Activated naive CD4-positive, alpha-beta T cell treated with anti-CD3 and anti-CD28 coated beads for 36 hours (primary cell): ENCODE measurements at regions not wholly inside any gene's neighbourhood (a gene's known extent, or its start where the extent isn't known, plus 50 kb on each side); places are given as distances from the start of the nearest gene placed in this dataset.

Experiments
- CTCF ChIA-PET: fragments of 350-600 bp; sonication (Branson Sonifier 250); formaldehyde crosslinking; loops from one replicate; lab custom pipeline; 2021; ENCODE audit warnings: antibody characterized with exemption; lab: Charles Lee
- DNase-seq: peaks from one replicate; pipeline ENCODE4 v3.0.0-alpha.2; 2020
- H3K27ac Mint-ChIP-seq: one replicate; pipeline ENCODE4 v1.8.0; 2021; ENCODE audit warnings: mild to moderate bottlenecking, mixed read lengths
- H3K27me3 Mint-ChIP-seq: one replicate; pipeline ENCODE4 v1.8.0; 2021; ENCODE audit warnings: low read depth, mixed read lengths
- H3K36me3 Mint-ChIP-seq: one replicate; pipeline ENCODE4 v1.8.0; 2021; ENCODE audit warnings: low read depth, mixed read lengths
- H3K4me1 Mint-ChIP-seq: one replicate; pipeline ENCODE4 v1.8.0; 2021; ENCODE audit warnings: low read depth, mixed read lengths
- H3K4me3 Mint-ChIP-seq: one replicate; pipeline ENCODE4 v1.8.0; 2021; ENCODE audit warnings: mild to moderate bottlenecking, moderate library complexity, mixed read lengths
- H3K9me3 Mint-ChIP-seq: one replicate; pipeline ENCODE4 v1.8.0; 2021; ENCODE audit warnings: mixed read lengths
- intact Hi-C: fragments of 100-400 bp; cut with micrococcal nuclease; formaldehyde crosslinking; loops from one replicate; pipeline ENCODE4 v1.15.1; 2023

GRCh38 chr3:87810452-87811016, 248.3 kb downstream of the CGGBP1 start:
- intact Hi-C loops: no loop called here
- no peak for DNase-seq
- Mint-ChIP-seq H3K4me3 (no peak overlapping the region), H3K27ac (no peak overlapping the region), H3K4me1 (peaks cover 1% of the 10 kb centered on the region), H3K36me3 (no peaks in the 10 kb centered on the region), H3K9me3 (peaks cover 5% of the 10 kb centered on the region), H3K27me3 (peaks cover 16% of the 10 kb centered on the region)
- CTCF ChIA-PET: no interaction called here

- Mint-ChIP-seq H3K4me3 (no peak overlapping the region), H3K36me3 (no peaks in the 10 kb centered on the region), H3K27ac (no peak overlapping the region), H3K9me3 (no peaks in the 10 kb centered on the region), H3K27me3 (peaks cover 20% of the 10 kb centered on the region), H3K4me1 (peaks cover 1% of the 10 kb centered on the region)
- DNase-seq: no peak
- CTCF ChIA-PET: no interaction called here
- intact Hi-C loops: no loop called here
These were observed 253.1 kb downstream of the CGGBP1 start for GRCh38 chr3:87805670-87806069.

GRCh38 chr3:87801409-87801808, 257.4 kb downstream of the CGGBP1 start:
- intact Hi-C loops: no loop called here
- no peaks in the 10 kb centered on the region for H3K9me3 Mint-ChIP-seq
- H3K4me1 Mint-ChIP-seq: peaks cover 3% of the 10 kb centered on the region
- no peak overlapping the region for H3K4me3 Mint-ChIP-seq
- no peaks in the 10 kb centered on the region for H3K36me3 Mint-ChIP-seq
- DNase-seq: no peak
- peaks cover 37% of the 10 kb centered on the region for H3K27me3 Mint-ChIP-seq
- no peak overlapping the region for H3K27ac Mint-ChIP-seq
- CTCF ChIA-PET: interaction anchor here (1.3 kb wide), 1 partner anchor 30 kb away, joined by 4 read pairs; no protein-coding TSS in a partner anchor

- Mint-ChIP-seq H3K27ac (no peak overlapping the region), H3K36me3 (no peaks in the 10 kb centered on the region), H3K27me3 (peaks cover 39% of the 10 kb centered on the region), H3K4me1 (peaks cover 9% of the 10 kb centered on the region), H3K4me3 (no peak overlapping the region), H3K9me3 (no peaks in the 10 kb centered on the region)
- intact Hi-C loops: no loop called here
- DNase-seq: no peak
- CTCF ChIA-PET: interaction anchor here (1.3 kb wide), 1 partner anchor 29 kb away, joined by 4 read pairs; no protein-coding TSS in a partner anchor
These were observed 258.3 kb downstream of the CGGBP1 start for GRCh38 chr3:87800516-87800915.

GRCh38 chr3:87798567-87798947, 260.2 kb downstream of the CGGBP1 start:
- no peaks in the 10 kb centered on the region for H3K36me3 Mint-ChIP-seq
- H3K27ac Mint-ChIP-seq: no peak overlapping the region
- peaks cover 51% of the 10 kb centered on the region for H3K27me3 Mint-ChIP-seq
- peaks cover 13% of the 10 kb centered on the region for H3K4me1 Mint-ChIP-seq
- H3K4me3 Mint-ChIP-seq: no peak overlapping the region
- CTCF ChIA-PET: no interaction called here
- no peak for DNase-seq
- no peaks in the 10 kb centered on the region for H3K9me3 Mint-ChIP-seq
- intact Hi-C loops: no loop called here

- no peak for DNase-seq
- Mint-ChIP-seq H3K4me1 (peaks cover 18% of the 10 kb centered on the region), H3K36me3 (no peaks in the 10 kb centered on the region), H3K9me3 (no peaks in the 10 kb centered on the region), H3K27me3 (peaks cover 55% of the 10 kb centered on the region), H3K27ac (no peak overlapping the region), H3K4me3 (no peak overlapping the region)
- CTCF ChIA-PET: no interaction called here
- intact Hi-C loops: no loop called here
These were observed 260.8 kb downstream of the CGGBP1 start for GRCh38 chr3:87797872-87798566.

GRCh38 chr3:87796843-87797185, 262.0 kb downstream of the CGGBP1 start:
- CTCF ChIA-PET: no interaction called here
- intact Hi-C loops: no loop called here
- Mint-ChIP-seq H3K4me3 (no peak overlapping the region), H3K36me3 (no peaks in the 10 kb centered on the region), H3K4me1 (peaks cover 26% of the 10 kb centered on the region), H3K27ac (no peak overlapping the region), H3K9me3 (no peaks in the 10 kb centered on the region), H3K27me3 (peaks cover 58% of the 10 kb centered on the region)
- DNase-seq: no peak

GRCh38 chr3:87796137-87796842, 262.5 kb downstream of the CGGBP1 start:
- Mint-ChIP-seq H3K27me3 (peaks cover 64% of the 10 kb centered on the region), H3K4me1 (peaks cover 26% of the 10 kb centered on the region), H3K36me3 (no peaks in the 10 kb centered on the region), H3K4me3 (no peak overlapping the region), H3K27ac (no peak overlapping the region), H3K9me3 (no peaks in the 10 kb centered on the region)
- CTCF ChIA-PET: no interaction called here
- no peak for DNase-seq
- intact Hi-C loops: no loop called here

- no peaks in the 10 kb centered on the region for H3K9me3 Mint-ChIP-seq
- H3K36me3 Mint-ChIP-seq: no peaks in the 10 kb centered on the region
- H3K4me3 Mint-ChIP-seq: no peak overlapping the region
- H3K27me3 Mint-ChIP-seq: peaks cover 68% of the 10 kb centered on the region
- peaks cover 26% of the 10 kb centered on the region for H3K4me1 Mint-ChIP-seq
- no peak overlapping the region for H3K27ac Mint-ChIP-seq
- intact Hi-C loops: no loop called here
- CTCF ChIA-PET: no interaction called here
- no peak for DNase-seq
These were observed 263.1 kb downstream of the CGGBP1 start for GRCh38 chr3:87795701-87796100.

GRCh38 chr3:87793337-87793877, 265.4 kb downstream of the CGGBP1 start:
- Mint-ChIP-seq H3K4me3 (peak overlapping the region; percentile 5), H3K27ac (no peak overlapping the region), H3K9me3 (no peaks in the 10 kb centered on the region), H3K4me1 (peaks cover 26% of the 10 kb centered on the region), H3K27me3 (peaks cover 74% of the 10 kb centered on the region), H3K36me3 (no peaks in the 10 kb centered on the region)
- CTCF ChIA-PET: no interaction called here
- no peak for DNase-seq
- intact Hi-C loops: loop anchor here (5.0 kb wide), 2 partner anchors 204 to 319 kb away; no protein-coding TSS in a partner anchor

GRCh38 chr3:87792534-87793336, 266.1 kb downstream of the CGGBP1 start, which contains the start of gene HTR1F:
Gene HTR1F, plus strand, starts transcription at chr3:87792706.
- H3K27me3 Mint-ChIP-seq: peaks cover 69% of the 10 kb centered on the region
- H3K4me3 Mint-ChIP-seq: peak within 1 kb of the TSS; percentile 64
- no peaks in the 10 kb centered on the region for H3K9me3 Mint-ChIP-seq
- intact Hi-C loops: loop anchor here (5.0 kb wide), 2 partner anchors 205 to 320 kb away; no protein-coding TSS in a partner anchor
- peaks cover 26% of the 10 kb centered on the region for H3K4me1 Mint-ChIP-seq
- H3K36me3 Mint-ChIP-seq: no peaks in the 10 kb centered on the region
- CTCF ChIA-PET: no interaction called here
- DNase-seq: peak; percentile 30
- H3K27ac Mint-ChIP-seq: no peak within 1 kb of the TSS

GRCh38 chr3:87792198-87792533, 266.6 kb downstream of the CGGBP1 start:
- CTCF ChIA-PET: no interaction called here
- no peak for DNase-seq
- Mint-ChIP-seq H3K4me3 (peak overlapping the region; percentile 64), H3K27ac (no peak overlapping the region), H3K36me3 (no peaks in the 10 kb centered on the region), H3K9me3 (no peaks in the 10 kb centered on the region), H3K4me1 (peaks cover 26% of the 10 kb centered on the region), H3K27me3 (peaks cover 67% of the 10 kb centered on the region)
- intact Hi-C loops: loop anchor here (5.0 kb wide), 2 partner anchors 205 to 320 kb away; no protein-coding TSS in a partner anchor
